GM19193 (cell line): ENCODE measurements at regions not wholly inside any gene's neighbourhood (a gene's known extent, or its start where the extent isn't known, plus 50 kb on each side); places are given as distances from the start of the nearest gene placed in this dataset.

Experiments
- POLR2A ChIP-seq: IDR thresholded peaks from 4 replicates; pipeline ENCODE4 v1.6.1; 2011; ENCODE audit not compliant: insufficient read depth, insufficient read length; ENCODE audit errors: extremely low read depth

GRCh38 chr16:86037999-86038925 lies 139.3 kb downstream of the IRF8 start:
- no peak for TF ChIP-seq POLR2A

- TF ChIP-seq POLR2A: no peak
Observed at GRCh38 chr16:86038926-86039310, 140.0 kb downstream of the IRF8 start.

- no peak for TF ChIP-seq POLR2A
Observed at GRCh38 chr16:86039606-86040005, 140.6 kb downstream of the IRF8 start.

- no peak for TF ChIP-seq POLR2A
Observed at GRCh38 chr16:86040496-86040895, 141.5 kb downstream of the IRF8 start.

- TF ChIP-seq POLR2A: no peak
Observed at GRCh38 chr16:86041215-86041614, 142.3 kb downstream of the IRF8 start.

- TF ChIP-seq POLR2A: no peak
Observed at GRCh38 chr16:86041807-86042206, 142.8 kb downstream of the IRF8 start.

GRCh38 chr16:86042393-86042792 lies 143.4 kb downstream of the IRF8 start:
- no peak for TF ChIP-seq POLR2A

- no peak for TF ChIP-seq POLR2A
Observed at GRCh38 chr16:86042996-86043725, 144.2 kb downstream of the IRF8 start.

- no peak for TF ChIP-seq POLR2A
Observed at GRCh38 chr16:86044241-86044671, 145.3 kb downstream of the IRF8 start.

- no peak for TF ChIP-seq POLR2A
Observed at GRCh38 chr16:86044881-86045590, 146.1 kb downstream of the IRF8 start.

GRCh38 chr16:86045591-86045971 lies 146.6 kb downstream of the IRF8 start:
- no peak for TF ChIP-seq POLR2A

- TF ChIP-seq POLR2A: no peak
Observed at GRCh38 chr16:86046026-86046425, 147.1 kb downstream of the IRF8 start.

GRCh38 chr16:86046667-86047270 lies 147.8 kb downstream of the IRF8 start:
- TF ChIP-seq POLR2A: no peak

GRCh38 chr16:86048221-86048620 lies 149.3 kb downstream of the IRF8 start:
- no peak for TF ChIP-seq POLR2A
